ENCODE measurements at regions not wholly inside any gene's neighbourhood (a gene's known extent, or its start where the extent isn't known, plus 50 kb on each side); places are given as distances from the start of the nearest gene placed in this dataset.

DNA sequence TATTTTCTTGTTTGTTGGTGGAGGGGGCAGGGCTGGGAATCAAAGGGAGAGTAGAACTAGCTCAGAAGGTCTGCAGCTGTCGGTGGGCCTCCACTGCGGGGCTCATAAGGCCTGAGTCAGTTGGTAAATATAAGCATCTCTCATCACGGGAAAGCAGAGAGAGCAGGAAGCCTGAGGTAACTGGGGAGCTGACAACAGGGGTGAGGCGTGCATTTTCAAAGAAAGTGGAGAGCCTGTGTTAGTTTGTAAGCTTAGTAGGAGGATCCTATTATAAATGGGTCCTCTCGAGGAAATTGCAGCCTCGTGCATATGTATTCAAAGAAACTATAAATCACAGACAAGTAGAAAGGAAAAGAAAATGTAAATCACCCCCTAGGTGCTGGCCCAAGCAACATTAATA lies 221.0 kb upstream of the CDH13 start:
- DNase-seq (ENCODE audit: low read depth): no peak

DNA sequence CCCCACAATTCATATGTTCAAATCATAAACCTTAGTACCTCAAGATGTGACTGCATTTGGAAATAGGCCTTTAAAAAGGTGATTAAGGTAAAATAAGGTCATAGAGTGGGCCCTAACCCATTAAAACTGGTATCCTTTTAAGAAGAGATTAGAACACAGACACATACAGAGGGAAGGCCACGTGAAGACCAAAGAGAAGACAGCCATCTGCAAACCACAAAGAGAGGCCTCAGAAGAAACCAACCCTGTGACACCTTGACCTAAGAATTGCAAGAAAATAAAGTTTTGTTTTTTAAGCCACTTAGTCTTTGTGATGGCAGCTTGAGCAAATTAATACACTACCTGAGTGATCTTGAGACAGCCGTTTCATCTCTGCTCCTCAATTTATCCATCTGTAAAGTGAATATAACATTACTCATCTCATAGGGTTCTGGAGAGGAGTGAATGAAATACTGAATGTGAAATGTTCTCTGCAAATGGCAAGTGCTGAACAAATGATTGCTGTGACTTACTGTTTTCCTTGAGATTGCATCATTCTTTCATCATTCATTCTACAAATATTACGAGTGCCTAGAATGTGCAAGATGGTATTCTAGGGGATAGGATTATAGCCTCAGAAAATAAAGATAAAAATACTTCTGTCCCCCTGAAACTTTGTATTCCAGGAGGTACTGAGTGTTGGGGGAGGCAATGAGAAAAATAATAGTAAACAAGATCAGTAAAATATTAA lies 222.0 kb upstream of the CDH13 start:
- DNase-seq (ENCODE audit: low read depth): no peak

DNA sequence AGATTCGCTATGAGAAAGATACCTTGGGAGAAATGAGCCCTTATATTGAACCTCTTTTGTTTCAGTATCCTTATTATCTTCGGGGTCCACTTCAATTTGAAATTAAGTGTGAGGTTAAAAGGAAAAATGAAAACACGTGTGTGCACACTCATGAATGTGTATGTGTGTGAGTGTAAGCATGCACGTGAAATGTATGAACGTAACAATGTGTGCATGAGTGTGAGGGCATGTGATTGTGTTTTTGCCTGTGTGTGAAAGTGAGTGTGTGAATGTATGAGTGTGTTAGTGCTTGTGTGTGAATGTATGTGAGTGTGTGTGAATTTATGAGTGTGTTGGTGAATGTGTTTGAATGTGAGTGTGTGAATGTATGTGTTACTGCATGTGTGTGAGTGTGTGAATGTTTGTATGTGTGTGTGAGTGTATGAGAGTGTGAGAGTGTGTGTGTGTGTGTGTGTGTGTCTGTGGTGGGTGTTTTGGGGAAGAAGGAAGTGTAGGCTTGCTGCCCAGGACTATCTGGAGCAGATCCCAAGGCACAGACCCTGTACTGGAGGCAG lies 224.0 kb upstream of the CDH13 start:
- DNase-seq (ENCODE audit: low read depth): no peak

DNA sequence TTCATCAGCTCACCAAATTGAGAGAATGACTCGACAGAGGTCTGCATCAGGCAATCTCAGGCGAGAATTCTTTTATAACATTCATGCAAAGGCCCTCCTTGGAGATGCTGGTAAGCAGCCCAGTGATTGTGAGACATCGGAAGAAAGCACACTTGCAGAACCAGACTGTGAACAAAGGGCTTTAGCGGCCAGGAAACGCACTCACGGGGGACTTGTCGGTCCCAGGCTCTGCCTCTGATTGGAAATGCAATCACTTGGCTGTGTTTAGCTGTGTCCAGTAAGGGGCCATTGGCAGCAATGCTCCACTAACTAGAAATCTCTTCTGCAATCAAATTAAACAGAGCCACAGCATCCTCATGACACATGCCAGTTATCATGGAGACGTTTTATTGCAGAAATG lies 226.7 kb upstream of the CDH13 start:
- no peak for DNase-seq (ENCODE audit: low read depth)

DNA sequence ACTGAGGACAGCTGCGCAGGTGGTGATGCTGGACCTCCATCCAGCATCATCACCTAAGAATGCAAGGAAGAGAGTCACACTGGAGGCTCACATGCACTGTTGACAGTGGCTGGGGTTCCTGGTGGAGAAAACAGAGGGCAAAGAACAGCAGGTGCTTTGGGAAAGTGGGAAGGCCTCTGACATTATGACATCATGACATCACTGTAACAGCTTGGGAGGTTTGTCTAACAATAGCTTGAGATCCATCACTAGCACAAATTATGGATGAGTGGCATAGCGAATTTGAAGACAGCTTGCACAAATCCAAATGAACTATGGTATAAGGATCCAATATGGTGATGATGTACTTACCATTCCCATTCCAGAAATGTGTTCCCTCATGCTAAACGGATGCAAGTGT lies 226.5 kb upstream of the MPHOSPH6 start:
- DNase-seq (ENCODE audit: low read depth): no peak

DNA sequence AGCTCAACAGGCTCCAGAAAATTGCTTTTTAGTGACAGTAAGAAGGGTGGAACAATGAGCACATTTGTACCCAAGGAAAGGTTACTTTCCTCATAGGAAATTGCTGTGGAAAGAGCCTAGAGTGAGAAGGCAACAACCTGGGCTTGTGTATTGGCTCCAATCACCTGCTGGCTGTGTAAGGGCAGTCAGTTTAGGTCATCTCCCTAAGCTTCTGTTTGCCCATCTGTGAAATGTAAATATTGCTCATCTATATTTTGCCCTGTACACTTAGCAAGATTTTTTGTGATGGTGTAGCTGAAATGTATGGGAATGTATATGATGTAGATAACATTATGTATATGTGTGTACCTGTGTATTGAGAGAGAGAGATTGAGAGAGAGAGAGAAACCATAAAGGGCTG lies 225.2 kb upstream of the MPHOSPH6 start:
- DNase-seq (ENCODE audit: low read depth): no peak

DNA sequence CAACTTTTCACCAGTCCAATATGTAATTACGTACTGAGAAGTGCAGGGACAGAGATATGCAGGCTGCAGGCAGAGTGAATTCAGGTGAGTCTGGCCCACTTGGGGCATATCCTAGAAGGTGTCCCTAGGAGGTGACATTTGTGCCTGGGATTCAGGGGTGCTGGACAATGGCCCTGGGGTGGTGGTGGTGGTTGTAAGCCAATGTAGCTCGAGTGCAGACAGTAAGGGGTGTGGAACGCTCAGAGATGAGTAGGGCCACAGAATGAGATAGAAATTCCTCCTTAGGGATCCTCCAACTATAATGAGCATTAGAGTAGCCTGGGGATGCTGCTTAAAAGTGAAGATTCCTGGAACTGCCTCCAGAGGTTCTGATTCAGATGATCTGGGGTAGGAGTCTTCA lies 221.7 kb upstream of the MPHOSPH6 start:
- no peak for DNase-seq (ENCODE audit: low read depth)

DNA sequence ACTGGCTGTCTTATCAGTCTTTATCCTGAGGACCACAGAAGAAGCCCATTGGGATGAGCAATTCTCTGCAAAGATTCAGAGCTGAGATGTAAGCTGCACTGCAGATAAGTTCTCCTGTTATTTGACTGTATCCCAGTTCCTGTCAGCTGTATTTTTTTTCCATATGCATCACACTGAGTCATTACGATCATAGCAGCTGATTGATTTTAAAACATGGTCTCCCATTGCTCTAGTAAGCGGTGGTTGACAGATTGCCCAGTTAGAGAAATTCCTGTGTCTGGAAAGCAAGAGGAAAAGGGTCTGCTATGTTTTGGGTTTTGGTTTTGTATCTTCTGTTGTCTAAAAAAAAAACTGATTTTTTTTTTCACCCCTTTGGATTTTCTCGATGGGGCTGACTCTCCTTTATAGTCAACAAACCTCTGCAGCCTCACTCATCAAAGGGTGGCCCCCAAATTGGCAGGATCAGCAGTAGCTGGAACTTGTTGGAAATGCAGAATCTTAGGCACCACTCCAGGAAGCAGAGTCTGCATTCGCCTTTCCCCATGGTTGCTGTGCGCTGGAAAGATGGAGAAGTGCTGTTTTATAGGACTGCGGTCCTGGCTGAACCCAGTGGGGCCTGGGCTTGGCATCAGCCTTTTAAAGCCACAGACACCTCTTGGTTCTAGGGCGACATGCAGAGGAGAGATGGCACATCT lies 220.1 kb upstream of the MPHOSPH6 start:
- no peak for DNase-seq (ENCODE audit: low read depth)

DNA sequence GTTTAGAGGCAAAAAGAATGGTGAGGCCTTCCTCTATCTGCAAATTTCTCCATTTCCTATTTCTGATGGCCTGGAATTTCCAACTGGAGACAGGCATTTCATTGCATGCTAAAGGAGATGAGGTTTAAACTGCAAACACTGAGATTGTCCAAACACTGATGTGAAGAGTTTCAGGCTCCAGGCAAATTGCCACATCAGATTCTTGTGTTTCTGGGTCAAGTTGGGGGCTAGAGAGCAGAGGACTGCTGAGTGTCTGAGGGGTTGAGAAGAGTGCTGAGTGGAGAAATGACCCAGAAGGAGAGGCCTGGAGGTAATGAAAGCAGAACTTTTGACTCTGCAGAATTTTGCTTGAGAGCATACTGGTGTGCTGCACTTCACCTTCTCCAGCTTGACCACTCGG lies 216.7 kb upstream of the MPHOSPH6 start:
- DNase-seq (ENCODE audit: low read depth): no peak

DNA sequence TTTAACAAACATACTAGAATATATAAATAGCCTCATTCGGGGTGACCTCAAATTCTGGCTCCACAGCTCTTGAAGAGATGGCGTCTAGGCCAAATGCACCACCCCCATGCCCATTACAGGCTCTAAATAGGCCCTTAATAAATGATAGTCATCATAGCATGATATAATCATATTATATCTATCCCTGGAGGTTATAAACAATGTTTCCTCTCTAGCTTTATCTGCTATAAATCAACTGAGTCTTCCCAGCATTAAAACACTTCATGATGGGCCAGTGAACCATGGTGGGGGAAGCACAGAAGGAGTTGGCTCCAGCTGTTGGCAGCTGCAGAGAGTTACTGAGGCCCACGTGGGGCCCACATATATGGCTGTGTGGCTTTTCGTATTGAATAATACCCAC lies 214.9 kb upstream of the MPHOSPH6 start:
- no peak for DNase-seq (ENCODE audit: low read depth)

DNA sequence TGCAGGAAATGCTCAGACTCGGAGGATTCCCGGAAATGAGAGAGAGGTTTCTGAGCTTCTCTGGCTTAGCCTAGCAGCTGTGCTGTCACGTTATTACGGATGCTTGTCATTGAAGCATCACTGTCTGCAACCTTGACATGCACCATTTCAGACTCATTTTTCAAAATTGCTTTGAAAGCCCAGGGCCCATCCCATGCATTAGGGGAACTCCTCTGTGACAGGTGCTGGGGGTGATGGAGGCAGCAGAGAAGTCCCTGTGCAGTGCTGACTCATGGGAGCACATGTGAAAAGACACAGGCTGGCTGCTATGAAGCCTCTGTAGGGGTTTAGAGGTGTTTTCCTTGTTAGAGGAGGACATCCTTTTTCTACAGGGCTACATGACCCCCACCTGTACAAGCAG lies 214.0 kb upstream of the MPHOSPH6 start:
- DNase-seq (ENCODE audit: low read depth): no peak

DNA sequence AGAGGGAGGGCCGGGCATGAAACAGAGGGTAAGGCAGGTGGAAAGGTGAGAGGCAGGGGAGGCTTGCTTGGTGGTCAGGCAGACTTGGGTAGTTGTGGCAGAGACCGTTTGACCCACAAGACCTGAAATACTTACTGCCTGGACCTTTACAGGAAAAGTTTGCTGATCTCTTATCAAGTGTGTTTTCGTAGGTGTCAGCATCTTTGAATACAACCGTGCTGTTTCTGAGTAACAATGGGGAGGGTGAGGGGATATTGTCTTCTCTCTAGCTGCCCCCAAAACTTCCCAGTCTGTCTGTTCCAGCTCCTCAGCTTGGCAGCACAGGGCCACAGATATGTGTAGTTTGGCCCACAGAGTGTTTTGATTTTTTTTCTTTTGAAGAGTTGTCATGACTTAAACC lies 212.5 kb upstream of the MPHOSPH6 start:
- DNase-seq (ENCODE audit: low read depth): no peak

DNA sequence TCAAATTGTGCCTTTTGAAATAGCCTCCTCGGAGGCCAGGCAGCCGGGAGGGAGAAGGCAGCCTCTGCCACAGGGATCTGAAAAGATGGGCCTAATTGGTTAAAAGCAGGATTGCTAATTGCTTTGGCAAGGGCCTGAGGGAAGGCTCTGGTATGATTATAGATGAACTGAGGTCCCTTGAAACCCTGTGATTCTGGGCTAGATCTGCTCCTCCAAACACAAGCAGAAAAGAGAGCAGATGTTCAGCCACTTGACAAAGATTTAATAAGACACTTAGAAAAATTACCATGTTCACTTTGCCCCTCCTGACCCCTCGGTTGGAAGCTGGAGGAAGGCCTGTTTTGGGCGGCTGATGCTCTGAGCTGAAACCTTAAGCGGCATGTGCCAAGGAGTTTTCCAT lies 209.5 kb upstream of the MPHOSPH6 start:
- DNase-seq (ENCODE audit: low read depth): no peak

DNA sequence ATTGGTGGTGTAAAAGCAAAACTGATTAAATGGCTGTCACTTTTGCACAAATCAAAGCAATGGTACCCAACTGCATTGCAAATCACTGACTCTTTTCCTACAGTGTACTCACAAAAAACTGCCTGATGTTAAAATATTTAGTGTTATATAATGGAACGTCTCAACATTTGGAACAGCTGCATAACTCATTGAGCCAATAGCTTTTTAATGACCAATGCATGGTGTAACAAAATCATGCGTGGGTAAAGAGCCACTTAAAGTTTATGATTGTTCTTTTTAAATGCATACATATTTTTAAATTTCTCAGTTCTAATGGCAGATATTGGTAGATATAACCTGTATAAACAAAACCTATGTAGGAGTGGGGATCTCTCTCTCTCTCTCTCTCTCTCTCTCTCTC lies 204.0 kb upstream of the MPHOSPH6 start:
- no peak for DNase-seq (ENCODE audit: low read depth)

DNA sequence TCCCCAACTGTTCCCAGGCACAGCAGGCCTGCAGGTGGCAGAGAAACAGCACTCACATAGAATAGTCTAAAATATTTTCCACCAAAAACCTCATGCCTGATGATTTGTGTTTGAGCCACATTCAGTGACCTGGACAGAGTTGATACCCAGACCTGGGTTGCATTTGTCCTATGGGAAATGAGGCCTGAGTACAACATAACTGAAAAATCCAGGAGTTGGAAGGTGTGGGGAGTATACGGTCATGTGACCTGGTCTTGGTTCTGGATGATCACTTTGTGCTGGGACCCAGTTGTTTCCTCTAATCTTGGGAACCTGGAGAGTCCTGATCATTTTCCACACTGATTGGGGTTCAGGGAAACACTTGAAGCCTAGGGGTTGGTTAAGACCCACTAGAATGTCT lies 200.3 kb upstream of the MPHOSPH6 start:
- DNase-seq (ENCODE audit: low read depth): no peak

DNA sequence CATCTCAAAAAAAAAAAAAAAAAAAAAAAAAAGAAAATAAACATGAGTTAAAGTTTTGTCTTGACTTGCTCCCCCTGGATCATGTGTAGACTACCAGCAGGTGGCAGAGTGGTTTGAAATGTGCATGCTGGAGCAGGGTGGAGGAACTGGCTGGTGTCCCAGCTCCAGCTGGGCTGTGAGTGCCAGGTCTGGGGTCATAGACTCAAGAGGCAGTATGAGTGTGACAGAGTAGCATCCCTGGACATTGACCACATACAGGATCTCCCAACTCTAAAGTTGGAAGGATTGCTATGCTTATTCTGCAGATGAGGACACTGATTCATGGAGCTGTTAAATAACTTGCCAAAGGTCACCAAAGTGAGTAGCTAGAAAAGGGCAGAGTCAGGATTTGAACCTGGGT lies 198.0 kb upstream of the MPHOSPH6 start:
- DNase-seq (ENCODE audit: low read depth): peak; percentile 46

DNA sequence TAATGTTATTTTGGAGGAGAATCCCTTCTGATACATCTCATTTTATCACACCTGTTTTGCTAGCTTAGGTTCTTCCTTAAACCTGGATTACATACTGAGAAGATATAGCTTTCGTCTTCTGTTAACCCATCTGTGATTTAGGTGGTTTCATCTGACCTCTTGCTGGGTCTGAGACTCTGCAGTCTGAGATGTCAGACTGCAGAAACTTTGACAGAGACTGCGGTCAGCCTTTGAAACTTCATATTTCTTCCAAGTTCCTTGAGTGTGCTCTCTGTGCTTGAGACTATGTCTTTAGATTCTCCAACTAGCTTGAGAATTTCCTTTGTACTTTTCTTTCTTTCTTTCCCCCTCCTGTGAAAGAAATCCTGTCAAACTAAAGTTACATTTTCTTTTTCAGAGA lies 196.4 kb upstream of the MPHOSPH6 start:
- DNase-seq (ENCODE audit: low read depth): no peak

DNA sequence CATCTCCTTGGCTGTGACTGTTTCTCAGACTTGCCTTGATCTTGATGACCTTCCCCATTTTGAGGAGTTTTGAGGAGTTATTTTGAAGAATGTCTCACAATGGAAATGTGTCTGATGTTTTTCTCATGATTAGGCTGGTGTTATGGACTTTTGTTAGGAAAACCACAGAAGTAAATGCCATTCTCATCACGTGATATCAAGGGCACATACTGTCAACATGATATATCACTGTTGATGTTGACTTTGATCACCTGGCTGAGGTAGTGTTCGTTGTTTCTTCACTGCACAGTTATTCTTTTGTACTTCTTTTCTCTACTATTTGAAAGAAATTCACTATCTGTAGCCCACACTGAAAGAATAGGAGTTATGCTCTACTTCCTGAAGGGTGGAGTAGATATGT lies 194.7 kb upstream of the MPHOSPH6 start:
- no peak for DNase-seq (ENCODE audit: low read depth)

DNA sequence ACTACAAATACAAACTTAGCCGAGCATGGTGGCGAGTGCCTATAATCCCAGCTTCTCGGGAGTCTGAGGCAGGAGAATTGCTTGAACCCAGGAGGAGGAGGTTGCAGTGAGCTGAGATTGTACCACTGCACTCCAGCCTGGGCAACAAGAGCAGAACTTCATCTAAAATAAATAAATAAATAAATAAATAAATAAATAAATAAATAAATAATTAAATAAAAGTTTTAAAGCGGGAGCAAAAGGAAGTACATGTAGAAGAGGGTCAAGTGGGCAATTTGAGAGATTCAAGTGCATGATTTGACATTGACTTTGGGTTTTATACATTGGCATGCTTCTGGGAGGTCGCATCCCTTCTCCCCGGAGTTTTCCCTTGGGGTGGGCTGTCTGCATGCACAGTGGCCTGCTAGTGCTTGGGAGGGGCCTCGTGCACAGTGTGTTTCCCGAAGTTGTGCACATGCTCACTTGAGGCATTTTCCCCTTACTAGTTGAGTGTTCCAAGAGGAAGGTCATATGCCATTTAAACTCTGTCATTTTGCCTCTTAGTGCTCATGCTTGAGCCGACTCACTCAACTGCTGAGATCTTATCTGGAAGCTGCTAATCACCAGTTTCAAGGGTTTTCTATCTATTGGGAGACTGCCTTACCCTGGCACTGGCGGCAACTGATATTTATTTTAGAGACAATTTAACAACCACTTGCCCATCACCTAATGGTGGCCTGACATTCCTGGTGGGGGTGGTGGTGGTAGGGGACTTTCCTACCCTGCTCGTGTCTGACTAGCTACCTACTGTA lies 193.2 kb upstream of the MPHOSPH6 start:
- DNase-seq (ENCODE audit: low read depth): no peak

DNA sequence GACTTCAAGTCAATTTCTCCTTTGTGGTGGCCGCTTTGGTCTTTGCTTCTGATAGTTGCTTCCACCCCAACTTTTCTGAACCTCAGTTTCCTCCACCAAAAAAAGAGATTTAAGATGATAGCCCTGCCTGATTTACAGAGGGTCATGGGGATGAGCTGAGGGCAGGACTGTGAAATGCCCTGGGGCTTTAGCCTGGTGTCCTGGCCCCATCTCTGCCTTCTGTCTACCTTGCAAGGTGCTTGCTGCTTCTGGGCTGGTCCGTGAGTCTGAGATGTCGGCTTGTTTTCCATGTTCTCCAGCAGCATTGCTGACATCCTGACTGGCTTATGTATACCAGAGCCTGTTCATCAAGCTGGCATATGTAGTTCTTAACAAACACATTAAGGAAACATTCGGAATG lies 191.9 kb upstream of the MPHOSPH6 start:
- DNase-seq (ENCODE audit: low read depth): no peak

DNA sequence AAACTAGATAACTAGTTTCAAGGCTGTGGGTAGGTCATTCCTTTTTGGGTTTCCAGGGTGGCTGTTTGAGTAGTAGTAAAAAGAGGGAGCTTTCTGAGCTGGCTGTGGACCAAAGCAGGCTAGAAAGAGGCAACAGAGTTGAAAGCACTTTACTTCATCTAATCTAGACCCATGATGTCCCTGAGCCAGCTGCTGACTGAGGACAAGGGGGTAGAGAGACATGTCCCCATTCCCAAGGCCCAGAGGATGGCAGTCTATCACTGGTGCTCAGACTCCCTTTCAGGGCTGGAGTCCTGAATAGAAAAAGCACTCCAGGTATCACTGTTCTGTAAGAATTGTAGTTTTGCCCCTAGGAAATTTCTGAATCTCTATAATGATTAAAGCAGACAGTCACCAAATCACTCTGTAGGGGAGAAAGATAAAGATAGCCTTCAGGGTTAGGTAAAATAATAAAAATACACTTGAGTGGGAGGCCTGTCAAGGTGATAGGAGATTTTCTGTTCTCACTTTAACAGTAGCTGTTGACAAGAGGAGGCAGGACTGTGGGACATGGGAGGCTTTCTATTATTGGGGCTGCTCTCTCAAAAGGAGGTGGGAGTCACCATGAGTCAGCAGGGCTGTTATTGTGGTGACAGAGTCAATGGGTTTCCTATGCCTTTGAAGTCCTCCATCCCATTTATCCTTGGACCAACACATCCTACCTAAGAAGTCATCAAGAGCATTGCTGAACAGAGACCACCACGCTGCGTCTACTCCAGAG lies 190.2 kb upstream of the MPHOSPH6 start:
- DNase-seq (ENCODE audit: low read depth): no peak

DNA sequence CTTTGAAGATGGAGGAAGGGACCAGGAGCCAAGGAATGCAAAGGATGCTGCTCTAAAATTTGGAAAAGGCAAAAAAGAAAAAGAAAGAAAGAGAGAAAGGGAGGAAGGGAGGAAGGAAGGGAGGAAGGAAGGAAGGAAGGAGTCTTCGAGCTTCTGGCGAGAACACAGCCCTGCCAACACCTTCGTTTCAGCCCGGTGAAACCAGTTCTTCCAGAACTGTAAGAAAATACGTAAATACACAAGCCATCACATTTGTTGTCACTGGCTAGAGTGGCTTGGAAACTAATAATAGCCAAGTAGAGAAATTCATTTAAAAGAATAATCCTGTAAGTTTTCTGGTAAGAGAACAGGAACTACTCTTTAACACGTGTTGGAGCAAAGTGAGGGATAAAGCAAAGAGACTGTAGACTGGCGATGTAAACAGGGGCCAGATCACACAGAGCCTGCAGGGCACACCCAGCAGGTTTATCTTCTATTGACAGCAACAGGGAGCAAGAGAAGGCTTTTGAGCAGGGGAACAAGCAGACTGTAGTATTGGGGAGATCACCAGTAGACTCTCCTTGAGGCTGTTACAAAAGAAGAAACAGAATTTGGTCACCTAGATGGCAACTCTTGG lies 188.7 kb upstream of the MPHOSPH6 start:
- DNase-seq (ENCODE audit: low read depth): no peak

All from EH (cell line).